Right renal pelvis (tissue), 4 donors: ENCODE measurements at regions not wholly inside any gene's neighbourhood (a gene's known extent, or its start where the extent isn't known, plus 50 kb on each side); places are given as distances from the start of the nearest gene placed in this dataset.
"Not testable (repeated sequence)": the region's sequence is repeated elsewhere in the genome, so short reads cannot be mapped to it uniquely, and the experiment has no call there.

Experiments used
- DNase-seq, 4 donors: peaks; one replicate each; pipeline ENCODE4 v3.0.0-alpha.2; 2013; ENCODE audit warnings: low read depth in 4 of 4, low spot score in 3 of 4, missing footprints in 1 of 4

DNA sequence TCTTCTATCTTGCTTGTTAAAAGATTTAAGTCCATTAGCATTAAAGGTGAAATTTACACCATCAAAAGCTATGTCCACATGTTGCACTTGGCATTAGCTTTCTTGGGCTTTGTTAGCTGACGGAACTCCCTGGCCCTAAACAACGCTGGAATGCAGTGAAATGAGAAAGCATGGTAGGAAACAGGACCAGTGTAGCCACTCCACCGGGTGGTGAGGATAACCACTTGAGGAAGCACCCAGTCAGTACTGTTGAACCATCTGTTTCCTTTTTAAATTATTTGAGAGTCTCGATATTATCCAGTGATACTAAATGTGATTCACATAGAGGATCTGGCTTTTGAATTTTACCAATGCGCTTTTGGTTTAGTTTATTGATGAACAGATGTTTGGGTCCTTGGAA is 374.9 kb upstream of the NOX3 start:
- no peak for DNase-seq

DNA sequence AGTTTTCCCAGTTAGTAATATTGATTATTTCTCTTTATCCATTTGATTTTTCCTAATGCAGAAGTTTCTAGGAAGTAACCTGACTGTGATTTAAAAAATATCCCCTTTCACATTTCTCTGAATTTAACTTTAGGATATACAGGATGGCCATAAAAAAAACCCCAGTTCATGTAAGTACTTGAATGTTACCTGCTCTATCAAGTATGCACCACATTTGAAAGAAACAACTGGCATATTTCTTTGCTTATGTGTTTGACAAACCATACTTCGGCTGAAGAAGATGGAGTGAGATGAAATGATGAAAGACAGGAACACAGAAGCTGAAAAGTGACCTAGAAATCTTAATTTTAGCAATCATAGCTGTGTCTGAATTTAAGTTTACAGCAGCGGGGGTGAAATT is 374.0 kb upstream of the NOX3 start:
- no peak for DNase-seq

DNA sequence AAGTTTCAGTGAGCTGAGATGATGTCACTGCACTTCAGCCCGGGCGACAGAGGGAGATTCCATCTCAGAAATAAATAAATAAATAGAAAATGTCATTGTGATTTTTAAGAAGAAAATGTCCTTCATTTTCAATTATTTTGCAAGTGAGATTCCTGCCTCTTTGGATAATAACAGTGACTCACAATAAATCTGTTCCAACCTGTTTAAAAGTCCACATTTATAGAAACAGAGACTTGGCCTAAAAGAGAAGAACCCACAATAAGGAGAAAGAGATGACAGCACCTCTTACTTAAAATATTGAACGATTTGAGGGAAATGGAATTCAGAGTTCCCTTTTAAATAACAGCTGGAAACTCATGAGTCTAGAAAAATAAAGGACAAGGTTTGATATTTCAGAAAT is 373.4 kb upstream of the NOX3 start:
- DNase-seq, result no peak

DNA sequence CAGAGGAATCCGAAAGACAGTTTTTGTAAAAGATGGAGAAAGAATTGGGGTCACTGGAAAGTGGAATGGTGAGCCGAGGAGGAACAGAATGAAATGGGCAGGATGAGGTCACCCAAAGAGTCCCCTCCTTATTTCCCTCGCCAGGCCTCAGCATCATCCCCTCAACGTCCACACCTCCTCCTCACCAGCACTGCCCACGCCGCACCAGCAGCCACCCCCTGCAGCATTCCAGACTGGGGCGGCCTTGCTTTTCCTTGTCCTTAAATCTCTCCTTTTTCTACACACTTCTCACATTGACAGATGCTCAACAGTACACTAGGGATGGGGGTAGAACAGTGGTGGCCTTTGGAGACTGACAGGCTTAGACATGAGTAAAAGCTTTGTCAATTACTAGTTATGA is 363.1 kb upstream of the NOX3 start:
- DNase-seq, result no peak

DNA sequence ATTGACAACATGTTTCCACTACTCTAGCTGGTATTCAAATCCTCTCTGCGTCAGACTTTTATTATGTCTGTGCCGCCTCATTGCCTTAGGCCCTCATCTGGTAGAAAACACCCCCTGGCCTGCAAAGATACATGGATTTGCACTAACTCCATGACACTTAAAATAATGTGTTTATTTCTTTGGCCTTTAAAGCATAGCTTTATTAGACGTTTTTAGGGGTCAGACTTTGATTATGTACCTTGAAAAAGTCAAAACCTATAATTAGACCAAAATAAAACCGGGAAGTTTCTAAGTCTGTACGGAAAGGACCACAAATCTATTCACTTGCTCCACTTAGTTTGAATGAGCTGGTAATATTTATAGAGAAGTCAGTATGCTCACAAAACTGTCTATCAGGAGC is 357.9 kb upstream of the NOX3 start:
- no peak for DNase-seq

DNA sequence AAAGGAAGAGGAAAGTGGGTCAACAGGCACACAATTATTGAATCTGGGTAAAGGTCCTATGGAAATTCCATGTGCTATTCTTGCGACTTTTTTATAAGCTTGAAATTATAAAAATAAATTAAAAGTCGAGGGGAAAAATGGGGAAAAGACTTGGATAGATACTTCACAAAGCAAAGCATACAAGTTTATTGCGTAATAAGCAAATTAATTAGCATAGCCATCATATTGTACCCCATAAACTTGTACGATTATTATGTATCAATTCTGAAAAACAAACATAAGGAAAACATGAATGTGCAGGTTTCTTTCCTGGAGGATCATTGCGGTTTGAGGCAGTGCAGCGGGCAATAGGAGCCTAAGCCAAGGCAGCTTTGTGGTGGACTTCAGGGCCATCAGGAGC is 351.6 kb upstream of the NOX3 start:
- DNase-seq, result no peak

DNA sequence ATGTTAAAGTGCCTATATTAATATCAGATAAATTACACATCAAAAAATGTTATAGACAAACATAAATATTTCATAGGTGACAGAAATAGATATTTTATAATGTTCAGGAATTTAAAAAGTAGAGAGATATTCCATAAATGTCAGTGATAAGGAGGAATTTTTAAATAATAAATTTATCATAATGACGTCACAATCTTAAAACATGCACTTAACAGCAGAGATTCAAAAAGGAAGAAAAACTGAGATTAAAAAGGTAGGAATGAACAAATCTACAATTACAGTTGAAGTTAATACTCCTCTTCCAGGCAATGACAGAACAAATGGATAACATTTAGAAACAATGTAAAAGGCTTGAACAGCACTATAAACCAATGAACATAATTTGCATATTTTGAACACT is 345.4 kb upstream of the NOX3 start:
- DNase-seq, result no peak

DNA sequence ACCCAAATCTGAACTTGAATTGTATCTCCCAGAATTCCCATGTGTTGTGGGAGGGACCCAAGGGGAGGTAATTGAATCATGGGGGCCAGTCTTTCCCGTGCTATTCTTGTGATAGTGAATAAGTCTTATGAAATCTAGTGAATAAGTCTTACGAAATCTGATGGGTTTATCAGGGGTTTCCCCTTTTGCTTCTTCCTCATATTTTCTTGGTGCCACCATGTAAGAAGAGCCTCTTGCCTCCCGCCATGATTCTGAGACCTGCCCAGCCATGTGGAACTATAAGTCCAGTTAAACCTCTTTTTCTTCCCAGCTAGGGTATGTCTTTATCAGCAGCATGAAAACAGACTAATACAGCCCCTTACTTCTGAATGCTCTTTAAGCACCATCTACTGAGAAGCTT is 343.2 kb upstream of the NOX3 start:
- not testable (repeated sequence) for DNase-seq

DNA sequence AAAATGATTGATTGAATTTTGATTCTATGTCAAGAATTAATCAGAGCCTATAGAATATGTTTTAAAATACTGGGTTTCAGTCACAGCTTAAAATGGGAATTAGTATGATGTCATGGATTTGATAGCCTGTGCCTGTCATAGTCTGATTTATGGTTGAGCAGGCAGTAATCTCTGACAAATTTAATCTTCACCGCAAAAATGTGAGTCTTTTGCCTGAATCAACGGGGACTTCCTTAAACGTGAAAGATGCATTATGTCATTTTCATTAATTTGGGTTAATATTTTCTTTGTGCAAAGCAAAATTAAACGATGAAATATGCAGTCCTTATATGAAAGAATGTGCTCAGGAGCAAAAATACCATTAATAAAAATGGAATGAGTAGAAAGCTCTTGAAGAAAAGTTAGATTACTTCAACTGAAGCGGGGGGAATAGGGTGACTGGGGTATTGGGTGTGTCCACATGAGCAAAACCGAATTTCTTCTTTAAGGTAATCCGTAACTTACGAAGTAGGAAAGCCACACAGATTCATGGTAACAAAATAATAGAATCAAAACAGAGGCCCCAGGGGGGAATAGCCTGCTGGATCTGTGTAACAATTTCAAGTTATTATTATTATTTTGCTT is 339.6 kb upstream of the NOX3 start:
- no peak for DNase-seq

DNA sequence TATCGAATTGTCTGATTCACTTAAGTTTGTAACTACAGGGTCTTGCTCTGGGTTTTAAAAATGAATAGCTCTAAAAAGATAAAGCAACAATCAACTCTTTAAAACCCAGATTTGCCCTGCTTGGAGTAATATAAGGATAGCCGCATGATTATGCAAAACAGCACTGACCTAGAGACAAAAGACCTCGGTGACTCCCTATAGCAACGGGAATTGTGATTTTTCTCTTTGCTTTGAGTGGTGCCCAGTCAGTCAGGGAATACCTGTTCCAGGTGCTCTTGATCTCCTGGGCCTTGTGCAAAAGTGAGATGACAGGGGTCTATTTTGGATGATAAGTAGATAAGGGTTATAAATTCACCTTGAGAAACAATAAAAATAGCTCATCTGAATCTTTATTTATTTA is 336.3 kb upstream of the NOX3 start:
- no peak for DNase-seq

DNA sequence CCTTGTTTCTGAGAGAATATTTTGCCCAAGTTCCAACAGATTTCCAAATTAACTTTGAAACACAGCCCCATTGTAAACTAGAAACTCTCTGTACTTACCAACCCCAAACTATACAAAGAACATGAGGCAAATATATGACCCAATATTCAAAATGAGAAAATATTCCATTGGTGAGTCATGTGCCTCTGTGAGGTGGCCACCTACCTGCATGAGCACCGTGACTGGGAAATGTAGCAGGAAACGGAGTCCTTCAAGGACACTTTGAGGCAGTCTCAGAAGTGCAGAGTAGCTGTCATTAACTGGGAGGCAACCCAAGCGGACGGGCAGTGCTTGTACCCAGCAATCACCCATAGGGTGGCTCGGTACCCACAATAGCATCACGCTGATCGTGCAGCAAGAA is 335.5 kb upstream of the NOX3 start:
- DNase-seq, result no peak

DNA sequence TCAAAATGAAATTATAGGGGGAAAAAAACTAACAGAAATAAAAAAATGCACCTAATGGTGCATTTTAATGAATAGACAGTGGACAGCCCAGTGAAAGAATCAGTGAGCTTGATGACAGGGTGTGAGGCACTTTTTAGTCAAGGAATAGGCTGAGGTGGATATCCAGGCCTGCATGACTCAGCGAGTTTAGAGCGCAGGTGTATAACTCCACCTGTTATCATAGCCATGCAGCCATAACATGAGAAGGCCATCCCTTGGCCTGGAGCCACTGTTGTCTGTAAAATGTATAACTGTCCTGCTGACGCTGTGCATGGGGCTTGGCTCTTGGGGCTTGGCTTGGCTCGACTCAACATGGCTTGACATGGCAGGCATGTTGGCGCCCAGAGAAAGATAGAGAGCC is 331.5 kb upstream of the NOX3 start:
- no peak for DNase-seq

DNA sequence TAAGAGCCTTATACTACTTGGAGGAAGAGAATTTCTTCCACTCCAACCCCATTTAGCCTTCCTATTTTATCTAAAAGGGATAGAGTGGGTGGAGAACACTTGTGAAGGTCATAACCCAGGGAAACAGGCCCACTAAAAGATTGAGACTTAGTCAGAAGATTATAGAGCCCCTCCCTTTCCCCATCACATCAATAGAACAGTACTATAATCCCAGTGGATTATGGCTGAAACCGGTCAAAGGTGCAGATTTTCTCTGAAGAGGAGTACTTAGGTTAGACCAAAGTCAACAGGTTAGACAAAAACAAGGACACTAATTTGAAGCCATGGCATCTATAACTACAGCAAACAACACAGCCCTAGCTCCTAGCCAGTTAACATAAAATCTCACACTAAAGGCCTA is 330.9 kb upstream of the NOX3 start:
- DNase-seq, result no peak

DNA sequence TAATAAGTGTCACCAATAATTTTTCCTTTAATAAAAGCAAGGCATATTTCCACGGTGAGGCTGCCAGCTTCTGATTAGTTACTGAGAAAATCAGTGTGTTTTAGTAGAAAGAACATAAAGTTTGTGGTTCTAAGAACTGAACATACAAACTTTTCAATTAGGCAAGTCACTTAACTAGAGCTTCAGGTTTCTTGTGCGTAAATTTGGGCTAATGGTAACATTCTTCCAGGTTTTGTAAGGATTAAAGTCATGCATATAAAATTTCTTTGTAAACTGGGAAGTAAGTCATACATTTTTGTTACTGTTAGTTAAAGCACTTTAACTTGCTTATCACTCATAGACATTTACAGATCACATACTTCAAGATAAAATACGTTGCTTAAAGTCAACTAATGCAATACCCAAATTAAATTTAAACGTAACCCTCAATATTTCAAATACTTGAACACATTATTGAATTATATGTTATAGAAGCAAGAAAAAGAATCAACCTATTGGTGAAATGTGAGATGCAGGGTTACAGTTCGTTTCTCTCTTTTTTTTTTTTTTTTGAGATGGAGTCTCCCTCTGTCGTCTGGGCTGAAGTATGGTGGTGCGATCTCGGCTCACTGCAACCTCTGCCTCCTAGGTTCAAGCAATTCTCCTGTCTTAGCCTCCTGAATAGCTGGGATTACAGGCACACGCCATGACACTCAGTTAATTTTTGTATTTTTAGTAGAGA is 327.3 kb upstream of the NOX3 start:
- DNase-seq, result no peak

DNA sequence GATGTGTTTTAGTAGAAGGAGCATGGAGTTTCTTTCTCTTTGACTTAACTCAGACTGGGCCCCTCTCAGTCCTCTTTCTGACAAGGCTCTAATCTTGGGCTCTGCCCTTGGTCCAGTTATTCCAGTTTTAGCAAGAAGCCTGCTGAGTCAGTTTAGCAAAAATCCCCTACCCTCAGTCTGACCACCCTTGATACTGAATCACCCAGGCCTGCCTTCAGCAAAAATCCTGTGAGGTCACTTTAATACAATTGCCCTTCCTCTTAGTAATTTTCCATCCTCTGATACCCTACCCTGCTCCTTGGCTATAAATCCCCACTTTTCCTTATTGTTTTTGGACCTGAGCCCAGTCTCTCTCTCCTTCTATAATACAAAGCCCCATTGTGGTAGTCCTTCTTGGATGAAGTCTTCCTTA is 326.7 kb upstream of the NOX3 start:
- peak; percentile 21 to 59 (median 42) for DNase-seq

DNA sequence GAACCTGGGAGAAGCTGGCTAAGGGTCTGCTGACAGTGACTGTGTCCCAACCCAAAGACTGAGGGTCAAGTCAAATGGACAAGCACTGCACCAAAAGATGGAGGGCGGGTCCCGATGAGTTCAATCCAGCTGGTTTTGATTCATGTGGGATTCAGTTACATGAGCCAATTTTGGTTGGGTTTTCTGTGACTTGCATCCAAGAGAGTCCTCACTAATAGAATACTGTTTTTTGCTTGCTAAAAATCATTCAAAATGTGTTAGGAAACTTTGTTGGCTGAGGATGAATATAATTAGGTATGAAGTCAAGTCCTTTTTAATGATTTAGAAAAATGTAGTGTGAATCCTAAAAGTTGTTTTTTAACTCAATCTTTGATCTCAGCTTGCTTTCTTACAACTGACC is 323.8 kb upstream of the NOX3 start:
- no peak for DNase-seq

DNA sequence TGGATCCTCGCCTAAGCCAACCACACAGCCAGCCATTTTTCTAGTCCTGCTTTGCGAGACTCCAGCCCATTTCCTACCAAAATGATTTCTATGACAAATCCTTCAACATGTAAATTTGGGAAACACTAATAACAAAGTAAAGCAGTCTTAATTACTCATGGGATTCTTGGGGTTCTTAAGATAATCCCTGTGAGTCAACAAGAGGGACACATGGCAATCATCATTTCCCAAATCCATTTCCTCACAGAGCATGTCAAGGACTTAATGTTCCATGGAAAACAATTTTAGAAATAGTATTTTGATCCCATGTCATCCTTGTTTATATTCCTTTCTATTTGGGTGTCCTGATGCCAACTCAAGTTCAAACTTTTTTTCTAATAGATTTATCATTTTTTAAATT is 322.7 kb upstream of the NOX3 start:
- no peak for DNase-seq

DNA sequence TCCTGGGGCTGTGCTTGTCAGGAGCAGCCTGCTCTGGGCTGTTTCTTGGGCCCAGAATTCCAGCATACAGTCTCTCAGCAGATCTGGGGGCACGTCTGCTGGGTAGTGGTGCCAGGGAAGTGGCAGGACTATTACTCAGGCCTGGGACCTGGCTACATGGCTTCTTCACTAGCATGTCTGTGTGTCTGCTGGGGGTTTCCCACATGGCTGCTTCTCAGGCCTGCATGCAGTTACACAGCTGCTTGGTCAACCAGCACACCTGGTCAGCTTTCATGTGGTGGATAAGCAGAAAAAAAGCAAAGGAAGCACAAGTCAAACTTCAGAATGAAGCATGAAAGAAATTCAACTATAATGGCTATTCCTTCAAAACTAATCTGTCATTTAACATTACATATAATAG is 316.2 kb upstream of the NOX3 start:
- DNase-seq, result no peak

DNA sequence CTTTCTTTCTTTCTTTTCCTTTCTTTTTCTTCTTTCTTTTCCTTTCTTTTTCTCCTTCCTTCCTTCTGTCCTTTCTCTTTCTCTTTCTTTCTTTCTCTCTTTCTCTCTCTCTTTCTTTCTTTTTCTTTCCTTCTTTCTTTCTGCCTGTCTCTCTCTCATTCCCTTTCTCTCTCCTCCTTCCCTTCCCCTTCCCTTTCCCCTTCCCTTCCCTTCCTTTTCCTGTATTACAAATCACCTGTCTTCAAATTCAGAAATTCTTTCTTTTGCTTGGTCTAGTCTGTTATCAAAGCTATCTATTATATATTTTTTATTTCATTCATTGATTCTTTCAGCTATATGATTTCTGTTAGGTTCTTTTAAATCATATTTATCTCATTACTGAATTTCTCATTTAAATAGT is 315.2 kb upstream of the NOX3 start:
- DNase-seq, result no peak

DNA sequence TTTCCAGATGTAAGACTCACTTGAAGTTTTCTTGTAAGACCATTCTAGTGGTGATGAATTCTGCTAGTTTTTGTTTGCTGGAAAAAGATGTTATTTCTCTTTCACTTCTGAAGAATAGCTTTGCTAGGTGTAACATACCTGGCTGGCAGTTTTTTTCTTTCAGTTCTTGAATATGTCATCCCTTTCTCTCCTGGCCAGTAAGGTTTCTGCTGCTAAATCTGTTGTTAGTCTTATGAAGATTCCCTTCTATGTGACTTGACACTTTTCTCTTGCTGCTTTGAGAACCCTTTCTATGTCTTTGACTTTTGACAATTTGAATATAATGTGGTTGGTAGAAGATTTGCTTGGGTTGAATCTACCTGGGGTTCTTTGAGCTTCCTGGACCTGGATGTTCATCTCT is 314.7 kb upstream of the NOX3 start:
- DNase-seq, result no peak

DNA sequence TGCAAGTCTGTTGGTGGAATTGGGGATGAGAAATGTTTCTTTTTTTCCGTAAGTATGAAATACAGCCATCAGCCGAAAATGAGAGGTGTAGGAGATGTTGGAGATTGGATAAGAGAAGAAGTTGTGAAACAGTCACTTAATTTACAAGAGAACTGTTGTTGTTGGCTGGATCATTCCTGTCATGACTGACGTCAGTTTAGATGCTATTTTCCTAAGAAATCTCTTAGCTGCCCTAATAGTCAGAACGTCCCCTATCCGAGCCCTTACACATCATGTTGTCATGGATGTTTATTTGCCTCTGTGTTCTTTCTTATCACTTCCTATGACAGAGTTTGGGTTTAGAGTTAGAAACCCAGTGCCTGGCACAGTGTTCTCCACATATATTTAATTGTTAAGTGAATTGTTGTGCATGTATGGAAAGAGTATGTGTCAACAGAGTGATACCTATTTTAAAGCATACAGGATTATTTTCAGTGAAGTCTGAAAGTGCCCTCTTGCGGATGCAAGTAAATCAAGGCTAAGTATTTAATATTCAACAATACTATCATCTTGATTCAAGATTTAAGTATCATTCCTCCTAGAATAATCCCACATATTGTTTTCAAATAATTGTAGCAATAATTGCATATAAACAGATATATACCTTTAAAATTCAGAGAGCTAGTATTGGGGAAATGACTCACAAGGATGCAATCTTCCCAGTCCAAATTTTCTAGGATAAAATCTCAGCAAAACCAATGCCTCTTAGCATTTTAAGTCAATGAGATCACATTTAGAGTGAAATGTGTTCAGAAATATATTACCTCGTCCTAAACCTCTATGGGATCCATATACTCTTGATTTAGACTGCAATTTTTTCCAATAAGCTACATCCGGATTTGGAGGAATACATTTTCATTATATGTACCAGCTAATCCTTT is 309.9 kb upstream of the NOX3 start:
- DNase-seq, result no peak

DNA sequence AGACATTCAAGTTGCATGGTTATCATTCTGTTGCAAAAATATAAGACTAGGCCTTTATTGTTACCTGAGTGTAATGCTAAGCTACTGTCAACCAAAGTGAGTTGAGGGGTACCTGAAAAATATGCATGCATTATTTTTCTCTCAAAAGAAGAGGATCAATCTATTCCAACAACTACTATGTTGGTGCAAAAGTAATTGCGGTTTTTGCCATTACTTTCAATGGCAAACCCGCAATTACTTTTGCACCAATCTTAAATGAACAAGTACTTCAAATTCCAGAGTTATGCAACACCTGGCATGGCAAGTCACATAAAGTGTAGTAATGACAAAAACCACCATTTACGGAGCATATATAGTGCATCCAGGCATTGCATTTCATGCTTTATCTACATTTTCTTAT is 307.0 kb upstream of the NOX3 start:
- DNase-seq, result no peak
